ENCODE measurements at regions not wholly inside any gene's neighbourhood (a gene's known extent, or its start where the extent isn't known, plus 50 kb on each side); places are given as distances from the start of the nearest gene placed in this dataset.

GRCh38 chr5:10106806-10107205, 142.9 kb downstream of the ATPSCKMT start:
- TF ChIP-seq CTCF (conservative IDR thresholded peaks at IDR 0.05) (no peak), ZFX (IDR thresholded peaks at IDR 0.05) (no peak)
